K562 (cell line): ENCODE measurements at regions not wholly inside any gene's neighbourhood (a gene's known extent, or its start where the extent isn't known, plus 50 kb on each side); places are given as distances from the start of the nearest gene placed in this dataset.

Source experiments
- ATAC-seq: fragments of 200-7000 bp; cut with Tn5 transposase; 3 replicates; pipeline ENCODE4 v1.9.1; 2020; ENCODE audit warnings: moderate library complexity
- BruUV-seq: library from RNA; stranded (reverse); fragments of 400-500 nt; replicated peaks from 2 replicates; lab custom pipeline; 2021; lab: Mats Ljungman, UMichigan
- CTCF ChIA-PET: fragments of 300-600 bp; formaldehyde crosslinking; extraction: SDS; loops from one replicate; lab custom pipeline; 2021; ENCODE audit warnings: low intra/inter-chr PET ratio; lab: Yijun Ruan, JAX
- POLR2A ChIA-PET: fragments of 300-600, 350-650 bp; sonication (Branson Sonifier 250); formaldehyde crosslinking; extraction: SDS; loops from one replicate; lab custom pipeline; 2021; ENCODE audit warnings: antibody characterized with exemption, inconsistent platforms; lab: Yijun Ruan, JAX
- DNase-seq, 4 experiments: peaks; one replicate each; pipeline versions ENCODE4 v3.0.0 to v3.0.0-alpha.2; 2011 to 2018; ENCODE audit warnings: low spot score in 3 of 4, mixed read lengths in 3 of 4; ENCODE audit errors: extremely low read depth in 1 of 4
- FAIRE-seq: peaks from 2 replicates; lab custom pipeline; 2011; peaks lifted over from hg19 to GRCh38; lab: Jason Lieb, UNC
- H2AFZ ChIP-seq: 2 replicates; pipeline ENCODE4 v1.6.0; 2011; ENCODE audit warnings: low read depth, low read length, control low read depth, inconsistent platforms
- H3K27ac ChIP-seq: fragments of 200-600 bp; 3 replicates; pipeline ENCODE4 v1.8.0; 2011; ENCODE audit warnings: low read depth, mild to moderate bottlenecking, control low read depth, inconsistent platforms, low read length, moderate library complexity, mixed read lengths; ENCODE audit errors: extremely low read depth
- H3K27me3 ChIP-seq, 2 experiments: fragments of 300-600 bp in 1 of 2; 2 replicates in 1 of 2; 3 replicates in 1 of 2; pipeline versions ENCODE4 v1.6.0 to v1.8.0; 2011; ENCODE audit warnings: inconsistent platforms in 2 of 2, low read length in 2 of 2, mild to moderate bottlenecking in 1 of 2, mixed read lengths in 1 of 2, moderate library complexity in 1 of 2; ENCODE audit not compliant: control insufficient read depth in 2 of 2, insufficient read depth in 2 of 2
- H3K36me3 ChIP-seq: fragments of 300-600 bp; 3 replicates; pipeline ENCODE4 v1.8.0; 2011; ENCODE audit warnings: mild to moderate bottlenecking, low read length, inconsistent platforms; ENCODE audit not compliant: control insufficient read depth, insufficient read depth
- H3K4me1 ChIP-seq, 2 experiments: fragments of 200-600 bp in 1 of 2; replicated peaks in 1 of 2; 2 replicates in 1 of 2; 3 replicates in 1 of 2; pipeline versions ENCODE4 v1.5.1 to v1.8.0; 2011; ENCODE audit warnings: inconsistent platforms in 2 of 2, low read length in 2 of 2, mild to moderate bottlenecking in 1 of 2, mixed read lengths in 1 of 2, moderate library complexity in 1 of 2; ENCODE audit not compliant: control insufficient read depth in 2 of 2, insufficient read depth in 2 of 2
- H3K4me2 ChIP-seq: 2 replicates; pipeline ENCODE4 v1.6.1; 2011; ENCODE audit warnings: low read length, control low read depth, inconsistent platforms, mixed read lengths; ENCODE audit not compliant: insufficient read depth
- H3K4me3 ChIP-seq: fragments of 200-600 bp; sonication (generic), shearing (Covaris generic); 2 replicates; pipeline ENCODE4 v1.5.1; 2016; ENCODE audit warnings: control low read depth, inconsistent platforms
- H3K79me2 ChIP-seq: fragments of 200-600 bp; 3 replicates; pipeline ENCODE4 v1.8.0; 2011; ENCODE audit warnings: low read length, inconsistent platforms; ENCODE audit not compliant: control insufficient read depth, insufficient read depth
- H3K9ac ChIP-seq, 2 experiments: 2 replicates each; pipeline versions ENCODE4 v1.6.0 to v1.6.1; 2011; ENCODE audit warnings: low read depth in 2 of 2, low read length in 2 of 2, control low read depth in 1 of 2, inconsistent platforms in 1 of 2, mild to moderate bottlenecking in 1 of 2, mixed read lengths in 1 of 2; ENCODE audit not compliant: insufficient read depth in 1 of 2
- H3K9me1 ChIP-seq: one replicate; pipeline ENCODE4 v1.6.0; 2011; ENCODE audit warnings: inconsistent platforms, mild to moderate bottlenecking, low read length, moderate library complexity; ENCODE audit not compliant: control insufficient read depth, insufficient read depth
- H3K9me3 ChIP-seq: replicated peaks from 2 replicates; pipeline ENCODE4 v1.5.1; 2011; ENCODE audit warnings: low read depth, low read length, inconsistent platforms; ENCODE audit not compliant: control insufficient read depth, insufficient read depth
- H4K20me1 ChIP-seq: replicated peaks from 2 replicates; pipeline ENCODE4 v1.6.1; 2011; ENCODE audit warnings: low read length, inconsistent platforms, mixed read lengths; ENCODE audit not compliant: control insufficient read depth, insufficient read depth
- BHLHE40 ChIP-seq: IDR thresholded peaks from 2 replicates; pipeline ENCODE4 v1.6.1; 2011; ENCODE audit warnings: low read length, improper control_type of control experiment
- FOXA3 ChIP-seq, 2 experiments: fragments of 450-650 bp in 1 of 2; sonication (generic) in 1 of 2; formaldehyde crosslinking; IDR thresholded peaks in 1 of 2; conservative IDR thresholded peaks in 1 of 2; 2 replicates each; pipeline versions ENCODE4 v1.4.0 to v1.8.0; 2020 to 2022; ENCODE audit warnings: mild to moderate bottlenecking in 2 of 2, missing genetic modification reagents in 1 of 2
- HDAC8 ChIP-seq: fragments of 450-650 bp; IDR thresholded peaks from 2 replicates; pipeline ENCODE4 v1.6.1; 2016; ENCODE audit warnings: mild to moderate bottlenecking, missing genetic modification characterization, moderate library complexity, missing compliant biosample characterization
- HDGF ChIP-seq: fragments of 450-650 bp; IDR thresholded peaks from 2 replicates; pipeline ENCODE4 v1.6.1; 2016
- TAF9B ChIP-seq: fragments of 450-650 bp; IDR thresholded peaks from 2 replicates; pipeline ENCODE4 v1.6.1; 2018; ENCODE audit warnings: mild to moderate bottlenecking; ENCODE audit not compliant: partially characterized antibody
- YBX1 ChIP-seq: fragments of 450-650 bp; IDR thresholded peaks from 2 replicates; pipeline ENCODE4 v1.7.1; 2016; ENCODE audit warnings: mild to moderate bottlenecking
- ZBTB1 ChIP-seq: sonication (generic); formaldehyde crosslinking; IDR thresholded peaks from 2 replicates; pipeline ENCODE4 v1.8.1; 2023; ENCODE audit warnings: missing genetic modification reagents, low read depth, mild to moderate bottlenecking, borderline replicate concordance
- WGBS: fragments of 100-300 bp; shearing (Covaris generic); methylation state at CpG from one replicate; pipeline ENCODE4 v1.1.6; 2016; ENCODE audit warnings: low coverage, mixed read lengths; ENCODE audit not compliant: insufficient coverage; ENCODE audit errors: missing lambda C conversion rate; 5-methylcytosine and 5-hydroxymethylcytosine counted together
- in situ Hi-C: fragments of 300-500 bp; cut with MboI; formaldehyde crosslinking; loops from 4 replicates; pipeline ENCODE4 v1.15.0; 2018; ENCODE audit warnings: inconsistent platforms, mixed read lengths
- intact Hi-C: fragments of 100-400 bp; cut with micrococcal nuclease; formaldehyde crosslinking; loops from 2 replicates; pipeline ENCODE4 v1.14.2; 2022
- TF ChIP-seq, protein P1 (sequence below): fragments of 250-450 bp; sonication (Bioruptor Pico); IDR thresholded peaks from 2 replicates; pipeline ENCODE4 v1.4.0; 2020; ENCODE audit warnings: borderline replicate concordance
- TF ChIP-seq, protein P2 (sequence below): sonication (generic); formaldehyde crosslinking; IDR thresholded peaks from 2 replicates; pipeline ENCODE4 v1.8.1; 2022; ENCODE audit warnings: missing genetic modification reagents

DNA sequence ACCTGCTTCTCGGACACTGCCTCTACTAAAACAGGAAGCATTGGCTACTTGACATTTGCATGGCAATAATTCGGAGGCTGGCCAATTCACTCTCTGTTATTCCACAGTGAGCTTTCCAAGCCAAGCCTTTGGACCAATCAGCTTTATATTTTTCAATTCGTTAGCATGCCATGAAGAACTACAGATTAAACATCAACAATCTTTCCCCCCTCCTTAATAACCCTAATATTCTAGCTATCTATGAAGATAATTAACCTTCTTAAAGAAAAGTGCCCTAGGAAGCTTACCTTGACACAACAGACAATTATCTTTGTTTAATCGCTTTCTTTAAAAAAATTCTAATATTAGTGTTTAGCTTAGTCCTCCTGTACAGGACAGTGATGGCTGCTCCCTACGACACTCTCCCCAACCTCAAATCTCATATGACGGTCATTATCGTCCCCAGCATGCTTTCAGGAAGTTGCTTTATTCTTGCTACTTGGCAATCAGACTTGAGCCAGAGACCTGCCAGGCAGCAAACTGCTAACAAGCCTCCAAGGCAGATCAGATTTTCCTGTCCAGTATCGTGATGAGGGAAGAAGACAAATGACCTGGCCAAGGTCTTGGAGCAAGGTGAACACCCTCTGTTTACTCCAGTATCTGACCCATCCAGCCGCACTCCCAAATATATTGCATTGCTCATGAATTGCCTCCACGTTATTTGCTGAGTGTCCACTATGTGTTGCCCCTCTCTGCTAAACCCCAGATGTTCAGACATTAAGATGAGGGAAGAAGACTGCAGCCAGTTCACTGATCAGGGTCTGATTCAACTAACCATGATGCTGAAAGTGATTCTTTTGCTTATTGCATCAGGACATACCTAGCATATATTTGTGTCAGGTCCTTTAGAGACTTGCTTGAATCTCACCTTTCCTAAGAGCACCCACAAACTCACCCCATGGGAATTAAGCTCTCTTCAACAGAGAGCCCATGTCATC is 68.1 kb upstream of the LPP start:
- no peaks in the 10 kb centered on the region for H4K20me1 ChIP-seq
- CTCF ChIA-PET = no interaction called here
- ATAC-seq = no peak
- H2AFZ ChIP-seq = no peak overlapping the region
- H3K9me3 ChIP-seq = no peaks in the 10 kb centered on the region
- no peak overlapping the region for H3K4me3 ChIP-seq
- H3K9me1 ChIP-seq = no peaks in the 10 kb centered on the region
- no TSS peak for BruUV-seq
- no peak for FAIRE-seq
- H3K79me2 ChIP-seq = no peaks in the 10 kb centered on the region
- H3K27ac ChIP-seq = no peak overlapping the region
- TF ChIP-seq ZBTB1 (CRISPR knock-in tag) = no peak
- TF ChIP-seq, all 486 proteins: peak for 0
- DNase-seq = no peak
- Histone ChIP-seq H3K4me2 (no peak overlapping the region), H3K27me3 (no peaks in the 10 kb centered on the region), H3K36me3 (no peaks in the 10 kb centered on the region), H3K4me1 (no peaks in the 10 kb centered on the region), H3K9ac (no peak overlapping the region)
- intact Hi-C loops (no loop called here), in situ Hi-C loops (no loop called here)
- POLR2A ChIA-PET = interaction anchor here (0.6 to 1.2 kb wide), 2 partner anchors 10 to 345 kb away, joined by 3 to 4 read pairs; no protein-coding TSS in a partner anchor
- 0% methylated on average over 10 of the region's 10 CpGs for WGBS

DNA sequence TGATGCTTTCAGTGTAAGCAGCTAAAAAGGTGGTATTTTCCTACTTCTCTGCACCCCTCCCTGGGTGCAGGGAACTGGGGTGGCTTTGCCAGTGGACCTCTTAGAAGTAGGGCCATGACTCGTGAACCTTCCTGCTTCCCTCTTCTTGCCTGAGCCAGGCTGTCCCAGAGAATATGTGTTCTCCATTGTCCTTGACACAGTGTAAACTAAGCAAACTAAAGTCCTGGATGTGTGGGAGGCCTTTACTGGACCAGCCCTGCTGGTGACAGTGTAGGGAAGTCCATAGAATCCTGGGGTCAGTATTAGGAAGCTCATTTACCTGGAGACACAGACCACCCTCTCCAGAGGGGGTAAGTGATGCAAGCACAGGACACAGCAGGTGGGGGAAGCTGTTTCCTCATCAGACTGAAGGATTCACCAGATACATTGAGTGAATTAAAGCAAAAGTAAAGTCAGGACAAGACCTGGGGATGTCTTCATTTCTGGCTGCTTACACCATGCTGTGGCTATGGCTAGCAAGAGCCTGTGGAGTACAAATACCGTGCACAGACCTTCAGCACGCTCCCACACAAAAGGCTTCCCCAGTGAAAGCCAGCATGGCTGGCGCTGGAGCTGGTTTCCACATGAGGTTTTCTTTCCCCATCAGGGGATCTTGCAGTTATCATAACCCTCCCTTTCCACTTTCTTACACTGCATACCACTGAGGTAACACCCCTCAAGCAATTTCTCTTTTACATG is 64.8 kb upstream of the LPP start:
- Histone ChIP-seq H3K27me3 (no peaks in the 10 kb centered on the region), H3K79me2 (no peaks in the 10 kb centered on the region), H3K9me3 (no peaks in the 10 kb centered on the region), H3K4me2 (no peak overlapping the region), H3K4me1 (no peaks in the 10 kb centered on the region), H4K20me1 (no peaks in the 10 kb centered on the region), H3K9me1 (no peaks in the 10 kb centered on the region), H3K9ac (no peak overlapping the region), H3K4me3 (no peak overlapping the region), H2AFZ (no peak overlapping the region), H3K36me3 (no peaks in the 10 kb centered on the region), H3K27ac (no peak overlapping the region)
- intact Hi-C loops = no loop called here
- ChIA-PET CTCF (no interaction called here), POLR2A (interaction anchor here (0.7 kb wide), 1 partner anchor 102 kb away, joined by 3 read pairs; no protein-coding TSS in a partner anchor)
- no TSS peak for BruUV-seq
- in situ Hi-C loops = no loop called here
- no peak for FAIRE-seq
- WGBS = 2% methylated on average over 4 of the region's 4 CpGs
- no peak for DNase-seq
- ATAC-seq = no peak
- TF ChIP-seq TAF9B (no peak), HDAC8 (tag) (no peak), BHLHE40 (no peak), HDGF (no peak), YBX1 (no peak), FOXA3 (CRISPR knock-in tag; conservative IDR thresholded peaks at IDR 0.05 in 1 of 2, IDR thresholded peaks at IDR 0.05 in 1 of 2) (no peak)
- TF ChIP-seq, protein P1, sequence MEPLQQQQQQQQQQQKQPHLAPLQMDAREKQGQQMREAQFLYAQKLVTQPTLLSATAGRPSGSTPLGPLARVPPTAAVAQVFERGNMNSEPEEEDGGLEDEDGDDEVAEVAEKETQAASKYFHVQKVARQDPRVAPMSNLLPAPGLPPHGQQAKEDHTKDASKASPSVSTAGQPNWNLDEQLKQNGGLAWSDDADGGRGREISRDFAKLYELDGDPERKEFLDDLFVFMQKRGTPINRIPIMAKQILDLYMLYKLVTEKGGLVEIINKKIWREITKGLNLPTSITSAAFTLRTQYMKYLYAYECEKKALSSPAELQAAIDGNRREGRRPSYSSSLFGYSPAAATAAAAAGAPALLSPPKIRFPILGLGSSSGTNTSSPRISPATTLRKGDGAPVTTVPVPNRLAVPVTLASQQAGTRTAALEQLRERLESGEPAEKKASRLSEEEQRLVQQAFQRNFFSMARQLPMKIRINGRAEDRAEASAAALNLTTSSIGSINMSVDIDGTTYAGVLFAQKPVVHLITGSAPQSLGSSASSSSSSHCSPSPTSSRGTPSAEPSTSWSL = no peak
- TF ChIP-seq, protein P2, sequence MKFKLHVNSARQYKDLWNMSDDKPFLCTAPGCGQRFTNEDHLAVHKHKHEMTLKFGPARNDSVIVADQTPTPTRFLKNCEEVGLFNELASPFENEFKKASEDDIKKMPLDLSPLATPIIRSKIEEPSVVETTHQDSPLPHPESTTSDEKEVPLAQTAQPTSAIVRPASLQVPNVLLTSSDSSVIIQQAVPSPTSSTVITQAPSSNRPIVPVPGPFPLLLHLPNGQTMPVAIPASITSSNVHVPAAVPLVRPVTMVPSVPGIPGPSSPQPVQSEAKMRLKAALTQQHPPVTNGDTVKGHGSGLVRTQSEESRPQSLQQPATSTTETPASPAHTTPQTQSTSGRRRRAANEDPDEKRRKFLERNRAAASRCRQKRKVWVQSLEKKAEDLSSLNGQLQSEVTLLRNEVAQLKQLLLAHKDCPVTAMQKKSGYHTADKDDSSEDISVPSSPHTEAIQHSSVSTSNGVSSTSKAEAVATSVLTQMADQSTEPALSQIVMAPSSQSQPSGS = no peak
